SK-N-SH (cell line): ENCODE measurements at regions not wholly inside any gene's neighbourhood (a gene's known extent, or its start where the extent isn't known, plus 50 kb on each side); places are given as distances from the start of the nearest gene placed in this dataset.

ENCODE experiments used
- GABPA ChIP-seq: IDR thresholded peaks from 2 replicates; pipeline ENCODE4 v1.4.0; 2012; ENCODE audit warnings: low read depth, mild to moderate bottlenecking
- JUND ChIP-seq: IDR thresholded peaks from 2 replicates; pipeline ENCODE4 v1.4.0; 2012
- POLR2AphosphoS5 ChIP-seq: IDR thresholded peaks from 2 replicates; pipeline ENCODE4 v1.6.1; 2012; ENCODE audit warnings: low read depth, low read length
- RAD21 ChIP-seq: IDR thresholded peaks from 2 replicates; pipeline ENCODE4 v1.6.1; 2012; ENCODE audit warnings: mild to moderate bottlenecking, low read length
- TAF1 ChIP-seq: IDR thresholded peaks from 2 replicates; pipeline ENCODE4 v1.6.1; 2012; ENCODE audit warnings: low read depth, mild to moderate bottlenecking, low read length, moderate library complexity, borderline replicate concordance
- TF ChIP-seq, protein P1 (sequence below): fragments of 200-600 bp; sonication (generic); IDR thresholded peaks from 2 replicates; pipeline ENCODE4 v1.6.1; 2017; ENCODE audit warnings: antibody characterized with exemption, mild to moderate bottlenecking, moderate library complexity

DNA sequence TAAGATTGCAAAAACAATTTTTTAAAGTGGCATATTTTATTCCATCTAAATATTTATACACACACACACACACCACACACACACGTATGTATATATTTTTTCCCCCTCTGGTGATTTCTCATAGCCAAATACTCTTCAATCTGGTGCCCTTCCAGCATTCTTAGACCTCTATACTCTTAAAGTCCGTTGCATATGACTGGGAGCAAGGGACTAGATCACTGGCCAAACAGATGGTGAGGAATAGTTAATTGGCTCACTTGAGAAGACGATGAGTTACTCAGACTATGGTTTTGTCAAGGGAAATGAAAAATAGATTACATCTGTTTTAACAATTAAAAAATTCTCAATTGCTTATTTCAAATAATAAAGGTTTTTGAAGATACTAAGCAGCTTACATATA is 512.5 kb upstream of the LRRTM4 start:
- TF ChIP-seq GABPA = no peak
- no peak for TF ChIP-seq RAD21
- TF ChIP-seq JUND = no peak
- no peak for TF ChIP-seq TAF1
- TF ChIP-seq, protein P1, sequence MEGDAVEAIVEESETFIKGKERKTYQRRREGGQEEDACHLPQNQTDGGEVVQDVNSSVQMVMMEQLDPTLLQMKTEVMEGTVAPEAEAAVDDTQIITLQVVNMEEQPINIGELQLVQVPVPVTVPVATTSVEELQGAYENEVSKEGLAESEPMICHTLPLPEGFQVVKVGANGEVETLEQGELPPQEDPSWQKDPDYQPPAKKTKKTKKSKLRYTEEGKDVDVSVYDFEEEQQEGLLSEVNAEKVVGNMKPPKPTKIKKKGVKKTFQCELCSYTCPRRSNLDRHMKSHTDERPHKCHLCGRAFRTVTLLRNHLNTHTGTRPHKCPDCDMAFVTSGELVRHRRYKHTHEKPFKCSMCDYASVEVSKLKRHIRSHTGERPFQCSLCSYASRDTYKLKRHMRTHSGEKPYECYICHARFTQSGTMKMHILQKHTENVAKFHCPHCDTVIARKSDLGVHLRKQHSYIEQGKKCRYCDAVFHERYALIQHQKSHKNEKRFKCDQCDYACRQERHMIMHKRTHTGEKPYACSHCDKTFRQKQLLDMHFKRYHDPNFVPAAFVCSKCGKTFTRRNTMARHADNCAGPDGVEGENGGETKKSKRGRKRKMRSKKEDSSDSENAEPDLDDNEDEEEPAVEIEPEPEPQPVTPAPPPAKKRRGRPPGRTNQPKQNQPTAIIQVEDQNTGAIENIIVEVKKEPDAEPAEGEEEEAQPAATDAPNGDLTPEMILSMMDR = no peak
- no peak for TF ChIP-seq POLR2AphosphoS5
